Smooth muscle cell (in vitro differentiated cells): ENCODE measurements at regions not wholly inside any gene's neighbourhood (a gene's known extent, or its start where the extent isn't known, plus 50 kb on each side); places are given as distances from the start of the nearest gene placed in this dataset.

Experiments used
- DNase-seq: peaks from one replicate; lab custom pipeline; 2025; ENCODE audit not compliant: unreplicated experiment; lab: John Stamatoyannopoulos, UW
- H2AFZ ChIP-seq: fragments of 200-600 bp; sonication (generic); 2 replicates; pipeline ENCODE4 v1.6.0; 2016; ENCODE audit warnings: antibody characterized with exemption, low read depth, mild to moderate bottlenecking
- H3F3A ChIP-seq: fragments of 200-600 bp; sonication (generic); 2 replicates; pipeline ENCODE4 v1.6.0; 2017; ENCODE audit warnings: antibody characterized with exemption, low read depth
- H3K27ac ChIP-seq: fragments of 200-600 bp; sonication (generic); 2 replicates; pipeline ENCODE4 v1.5.1; 2016; ENCODE audit warnings: low read depth, mild to moderate bottlenecking
- H3K27me3 ChIP-seq: fragments of 200-600 bp; sonication (generic); 2 replicates; pipeline ENCODE4 v1.6.1; 2016; ENCODE audit warnings: low read depth, mild to moderate bottlenecking
- H3K36me3 ChIP-seq: fragments of 200-600 bp; sonication (generic); 2 replicates; pipeline ENCODE4 v1.5.1; 2016; ENCODE audit warnings: low read depth
- H3K4me1 ChIP-seq: fragments of 200-600 bp; sonication (generic); 2 replicates; pipeline ENCODE4 v1.5.1; 2016; ENCODE audit warnings: low read depth
- H3K4me2 ChIP-seq: fragments of 200-600 bp; sonication (generic); 2 replicates; pipeline ENCODE4 v1.6.0; 2016; ENCODE audit warnings: mild to moderate bottlenecking
- H3K4me3 ChIP-seq: fragments of 200-600 bp; sonication (generic); 2 replicates; pipeline ENCODE4 v1.5.1; 2016; ENCODE audit warnings: mild to moderate bottlenecking
- H3K79me2 ChIP-seq: fragments of 200-600 bp; sonication (generic); 2 replicates; pipeline ENCODE4 v1.6.0; 2016; ENCODE audit warnings: low read depth, mild to moderate bottlenecking
- H3K9ac ChIP-seq: fragments of 200-600 bp; sonication (generic); 2 replicates; pipeline ENCODE4 v1.6.0; 2016; ENCODE audit warnings: low read depth
- H3K9me3 ChIP-seq: fragments of 200-600 bp; sonication (generic); replicated peaks from 2 replicates; pipeline ENCODE4 v1.5.1; 2016; ENCODE audit warnings: low read depth
- H4K20me1 ChIP-seq: fragments of 200-600 bp; sonication (generic); 2 replicates; pipeline ENCODE4 v1.6.0; 2016; ENCODE audit warnings: low read depth
- CTCF ChIP-seq: fragments of 200-600 bp; sonication (generic); IDR thresholded peaks from 2 replicates; pipeline ENCODE4 v1.5.1; 2017; ENCODE audit warnings: borderline replicate concordance, mild to moderate bottlenecking, antibody characterized with exemption; ENCODE audit not compliant: insufficient read depth, poor library complexity, severe bottlenecking
- WGBS: methylation state at CpG from one replicate; pipeline ENCODE4 v1.1.7; 2016; ENCODE audit warnings: low lambda C conversion rate; 5-methylcytosine and 5-hydroxymethylcytosine counted together

GRCh38 chr15:98394546-98394945 is 253.8 kb upstream of the IGF1R start:
- no peaks in the 10 kb centered on the region for H3F3A ChIP-seq
- no peak overlapping the region for H3K4me2 ChIP-seq
- H4K20me1 ChIP-seq: no peaks in the 10 kb centered on the region
- H3K4me1 ChIP-seq: no peaks in the 10 kb centered on the region
- H3K9me3 ChIP-seq: no peaks in the 10 kb centered on the region
- no peak for TF ChIP-seq CTCF
- H3K9ac ChIP-seq: no peak overlapping the region
- no peak overlapping the region for H3K4me3 ChIP-seq
- peaks cover 28% of the 10 kb centered on the region for H3K27me3 ChIP-seq
- no peak overlapping the region for H2AFZ ChIP-seq
- DNase-seq: no peak
- H3K27ac ChIP-seq: no peak overlapping the region
- H3K79me2 ChIP-seq: no peaks in the 10 kb centered on the region
- 75% methylated on average over 10 of the region's 10 CpGs for WGBS
- H3K36me3 ChIP-seq: no peaks in the 10 kb centered on the region

- DNase-seq: no peak
- Histone ChIP-seq H3K9me3 (no peaks in the 10 kb centered on the region), H3K4me2 (no peak overlapping the region), H3K27ac (no peak overlapping the region), H3K27me3 (peaks cover 28% of the 10 kb centered on the region), H4K20me1 (no peaks in the 10 kb centered on the region), H3K36me3 (no peaks in the 10 kb centered on the region), H3K9ac (no peak overlapping the region), H3F3A (no peaks in the 10 kb centered on the region), H3K4me1 (no peaks in the 10 kb centered on the region), H3K4me3 (no peak overlapping the region), H3K79me2 (no peaks in the 10 kb centered on the region), H2AFZ (no peak overlapping the region)
- no peak for TF ChIP-seq CTCF
- WGBS: 91% methylated on average over 6 of the region's 6 CpGs
These were observed 252.2 kb upstream of the IGF1R start for GRCh38 chr15:98395974-98396610.

GRCh38 chr15:98397419-98397818 is 250.9 kb upstream of the IGF1R start:
- H3K27me3 ChIP-seq: peaks cover 32% of the 10 kb centered on the region
- H4K20me1 ChIP-seq: no peaks in the 10 kb centered on the region
- WGBS: 83% methylated on average over 8 of the region's 8 CpGs
- H3K9me3 ChIP-seq: no peaks in the 10 kb centered on the region
- H3K4me3 ChIP-seq: no peak overlapping the region
- H3K4me1 ChIP-seq: no peaks in the 10 kb centered on the region
- no peak overlapping the region for H2AFZ ChIP-seq
- H3K4me2 ChIP-seq: no peak overlapping the region
- TF ChIP-seq CTCF: no peak
- no peaks in the 10 kb centered on the region for H3K36me3 ChIP-seq
- DNase-seq: no peak
- no peak overlapping the region for H3K27ac ChIP-seq
- H3K79me2 ChIP-seq: no peaks in the 10 kb centered on the region
- no peak overlapping the region for H3K9ac ChIP-seq
- no peaks in the 10 kb centered on the region for H3F3A ChIP-seq

GRCh38 chr15:98398056-98398455 is 250.3 kb upstream of the IGF1R start:
- H3K9me3 ChIP-seq: no peaks in the 10 kb centered on the region

More at GRCh38 chr15:98398056-98398455, 250.3 kb upstream of the IGF1R start:
- no peak overlapping the region for H3K9ac ChIP-seq
- no peak overlapping the region for H3K27ac ChIP-seq
- no peak overlapping the region for H3K4me2 ChIP-seq
- no peaks in the 10 kb centered on the region for H3F3A ChIP-seq
- H3K36me3 ChIP-seq: no peaks in the 10 kb centered on the region
- no peak overlapping the region for H3K4me3 ChIP-seq
- no peak for DNase-seq
- 91% methylated on average over 4 of the region's 4 CpGs for WGBS
- TF ChIP-seq CTCF: no peak
- H3K27me3 ChIP-seq: peaks cover 25% of the 10 kb centered on the region
- H2AFZ ChIP-seq: no peak overlapping the region
- H3K4me1 ChIP-seq: no peaks in the 10 kb centered on the region
- no peaks in the 10 kb centered on the region for H4K20me1 ChIP-seq
- no peaks in the 10 kb centered on the region for H3K79me2 ChIP-seq
